IPS-NIHi11 (cell line): ENCODE measurements at regions not wholly inside any gene's neighbourhood (a gene's known extent, or its start where the extent isn't known, plus 50 kb on each side); places are given as distances from the start of the nearest gene placed in this dataset.

Experiments
- DNase-seq: peaks from one replicate; pipeline ENCODE4 v3.0.0; 2012; ENCODE audit warnings: mixed read lengths, low spot score

DNA sequence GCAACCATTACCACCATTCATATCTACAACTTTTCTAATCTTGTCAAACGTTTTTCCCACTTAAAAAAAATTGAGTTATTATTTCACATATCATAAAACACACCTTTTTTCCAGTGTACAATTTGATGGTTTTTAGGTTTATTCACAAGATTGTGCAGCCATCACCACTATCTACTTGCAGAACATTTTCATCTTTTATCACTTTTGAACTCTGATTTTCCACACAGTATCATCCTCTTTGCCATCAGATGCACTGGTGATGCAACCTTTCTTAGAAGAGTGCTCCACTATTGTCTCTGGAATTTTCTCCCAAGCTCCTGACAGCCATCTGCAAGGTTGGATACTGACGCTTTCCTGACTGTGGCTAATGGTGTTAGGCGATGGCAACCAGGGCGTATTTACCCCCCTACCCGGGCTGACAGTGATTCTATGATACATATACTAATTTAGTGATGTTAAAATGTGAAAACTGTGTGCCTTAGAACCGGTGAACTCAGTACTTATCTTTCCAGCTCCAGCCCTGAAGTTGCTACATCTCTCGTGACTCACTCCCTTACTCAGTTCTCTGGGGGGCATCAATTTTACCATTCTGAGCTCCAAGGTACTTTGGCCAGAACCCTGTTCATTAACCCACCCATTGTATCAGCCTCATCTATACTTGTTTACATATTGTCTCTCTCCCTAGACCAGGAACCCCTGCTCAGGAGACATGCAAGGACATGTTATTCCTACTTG lies 105.4 kb upstream of the SPRED2 start:
- no peak for DNase-seq

GRCh38 chr2:65536596-65536995 lies 104.2 kb upstream of the SPRED2 start:
- DNase-seq: no peak

- DNase-seq: no peak
Measured at GRCh38 chr2:65532937-65533336, 100.5 kb upstream of the SPRED2 start.

DNA sequence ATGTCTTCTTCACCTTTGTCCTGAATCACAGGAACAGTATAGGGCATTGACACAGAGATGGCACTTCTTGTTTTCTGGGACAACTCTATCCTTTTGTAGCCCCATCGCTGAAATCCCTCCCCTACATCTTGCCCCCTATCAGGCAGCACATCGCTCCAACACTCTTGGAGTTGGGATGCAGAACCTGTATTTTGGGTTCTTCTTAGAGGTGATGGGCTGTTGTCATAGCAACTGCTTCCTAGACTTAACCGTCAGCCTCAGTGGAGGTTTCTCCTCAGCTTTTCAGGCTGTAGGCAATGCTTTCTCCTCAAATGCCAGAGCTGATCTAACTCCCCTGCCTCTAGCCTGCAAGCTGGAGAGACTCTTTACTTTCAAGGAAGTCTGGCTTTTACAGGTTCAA lies 99.9 kb upstream of the SPRED2 start:
- DNase-seq: no peak

DNA sequence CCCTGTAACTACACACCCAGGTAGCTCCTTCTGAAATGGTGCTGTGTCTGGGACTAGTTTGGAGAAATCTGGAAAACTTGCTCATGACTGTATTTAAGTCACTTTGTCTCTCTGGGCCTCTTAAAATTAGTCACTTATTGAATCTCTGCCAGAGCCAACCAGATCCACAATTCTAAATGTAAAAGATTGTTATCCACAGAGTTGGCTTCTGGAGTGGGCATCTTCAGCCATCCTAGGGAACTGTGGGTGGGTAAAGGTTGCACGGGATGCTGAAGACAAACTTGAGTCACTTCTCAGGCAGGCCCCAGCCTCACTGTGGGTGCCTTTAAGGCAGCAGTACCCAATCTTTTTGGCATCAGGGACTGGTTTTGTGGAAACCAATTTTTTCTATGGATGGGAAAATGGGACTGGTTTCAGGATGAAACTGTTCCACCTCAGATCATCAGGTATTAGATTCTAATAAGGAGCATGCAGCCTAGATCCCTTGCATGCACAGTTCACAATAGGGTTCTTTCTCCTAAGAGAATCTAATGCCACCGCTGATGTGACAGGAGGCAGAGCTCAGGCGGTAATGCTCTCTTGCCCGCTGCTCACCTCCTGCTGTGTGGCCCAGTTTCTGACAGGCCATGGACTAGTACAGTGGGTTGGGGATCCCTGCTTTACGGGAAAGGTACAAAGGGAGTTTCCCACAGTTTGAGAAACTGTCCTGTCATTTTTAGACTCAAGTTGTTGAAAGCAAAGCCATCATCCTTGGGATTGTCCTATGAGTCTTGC lies 98.3 kb upstream of the SPRED2 start:
- no peak for DNase-seq

GRCh38 chr2:65529419-65529818 lies 97.0 kb upstream of the SPRED2 start:
- DNase-seq: no peak

DNA sequence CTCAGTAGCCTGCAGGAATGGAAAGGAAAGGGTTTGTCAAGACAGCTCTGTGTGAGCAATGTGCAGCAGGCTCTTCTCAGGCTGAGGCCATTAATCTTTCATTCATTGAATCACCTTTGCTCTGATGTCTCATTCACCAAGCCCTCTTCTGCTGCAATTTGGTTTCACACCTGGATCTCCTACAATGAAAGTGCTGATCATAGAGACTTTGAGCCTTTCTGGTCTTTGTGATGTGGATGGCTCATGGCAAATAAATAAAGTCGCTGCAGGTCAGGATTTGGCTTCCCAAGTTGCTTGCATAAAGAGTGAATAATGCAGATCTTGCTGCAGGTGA lies 95.8 kb upstream of the SPRED2 start:
- no peak for DNase-seq

DNA sequence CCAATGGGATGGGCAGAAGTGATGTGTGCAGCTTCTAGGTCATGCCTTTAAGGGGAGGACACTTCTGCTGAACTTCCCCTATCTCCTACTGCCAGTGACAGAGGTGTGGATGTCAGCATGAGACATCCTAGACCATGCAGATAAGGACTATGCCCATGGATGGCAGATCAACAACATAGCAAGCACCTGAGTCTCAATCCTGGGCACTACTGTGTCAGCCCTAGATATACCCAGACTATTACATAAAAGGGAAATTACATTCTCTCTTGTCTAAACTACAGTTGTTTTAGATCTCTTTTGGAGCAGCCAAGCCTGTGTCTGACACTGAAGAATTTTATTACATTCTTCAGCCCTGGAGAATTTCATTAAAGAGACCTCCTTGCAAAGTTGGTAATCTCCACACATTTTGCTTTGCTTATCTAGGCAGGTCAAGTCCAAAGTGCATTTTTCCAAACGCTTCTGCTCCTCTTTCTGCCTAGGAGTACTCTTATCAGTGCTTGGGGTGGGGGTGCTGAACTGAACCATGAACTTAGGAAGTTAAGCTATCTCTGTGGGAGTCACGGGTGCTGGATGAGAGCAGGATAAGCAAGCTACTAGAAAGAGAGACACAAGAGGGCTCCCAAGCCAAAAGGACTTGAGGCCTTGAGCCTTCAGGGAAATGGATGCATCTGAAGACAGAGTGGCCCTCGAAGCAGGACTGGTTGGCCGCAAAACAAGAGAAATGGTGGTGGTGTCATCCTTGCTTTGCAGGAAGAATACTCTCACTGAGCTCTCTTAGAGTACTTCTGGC lies 95.2 kb upstream of the SPRED2 start:
- no peak for DNase-seq

DNA sequence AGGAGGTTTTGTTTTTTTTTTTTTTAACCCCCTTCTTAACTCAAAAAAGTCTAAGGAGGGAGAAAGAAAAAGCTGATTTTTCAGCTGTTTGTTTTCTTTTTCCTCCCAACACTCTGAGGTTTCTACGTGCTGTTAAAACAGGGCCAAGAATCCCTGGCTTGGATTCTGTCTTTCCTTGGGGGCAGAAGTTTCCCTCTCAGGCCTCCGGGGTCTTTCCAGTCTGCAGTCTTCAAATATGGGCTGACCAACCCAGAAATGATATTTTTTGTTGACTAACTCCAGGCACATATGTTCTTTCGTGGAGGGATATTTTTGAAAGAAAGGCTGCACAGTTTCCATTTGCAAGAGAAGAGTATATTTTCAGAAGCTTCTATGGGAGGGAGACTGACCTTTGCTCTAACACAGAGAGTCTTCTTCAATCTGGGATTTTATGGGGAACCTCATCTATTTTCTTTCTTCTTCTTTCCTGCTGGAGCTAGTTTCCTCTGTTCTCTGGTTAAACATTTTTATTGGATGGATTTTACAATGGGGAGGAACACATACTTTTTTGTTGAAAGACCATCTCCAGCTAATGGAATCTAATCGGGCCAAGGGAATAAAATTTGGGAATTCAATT lies 93.3 kb upstream of the SPRED2 start:
- no peak for DNase-seq

GRCh38 chr2:65522922-65523321 lies 90.5 kb upstream of the SPRED2 start:
- no peak for DNase-seq

DNA sequence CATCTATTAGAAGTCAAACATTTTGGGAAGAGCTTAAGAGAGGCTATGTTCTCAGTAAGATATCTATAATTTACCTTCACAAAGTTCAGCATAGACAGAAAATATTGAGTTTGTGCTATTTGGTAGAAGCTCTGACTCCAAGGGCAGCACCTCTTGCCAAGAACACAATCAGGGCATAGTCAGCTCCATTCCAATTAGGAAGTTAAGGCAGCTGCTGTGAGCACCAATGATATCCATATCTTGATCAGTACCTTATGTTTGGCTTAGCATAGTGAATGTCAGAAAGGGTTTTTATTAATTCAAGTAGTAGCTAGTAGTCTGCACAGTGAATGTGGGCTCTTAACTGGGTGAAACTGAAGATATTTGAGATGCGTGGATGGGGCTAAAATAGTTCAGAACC lies 86.4 kb upstream of the SPRED2 start:
- DNase-seq: no peak

DNA sequence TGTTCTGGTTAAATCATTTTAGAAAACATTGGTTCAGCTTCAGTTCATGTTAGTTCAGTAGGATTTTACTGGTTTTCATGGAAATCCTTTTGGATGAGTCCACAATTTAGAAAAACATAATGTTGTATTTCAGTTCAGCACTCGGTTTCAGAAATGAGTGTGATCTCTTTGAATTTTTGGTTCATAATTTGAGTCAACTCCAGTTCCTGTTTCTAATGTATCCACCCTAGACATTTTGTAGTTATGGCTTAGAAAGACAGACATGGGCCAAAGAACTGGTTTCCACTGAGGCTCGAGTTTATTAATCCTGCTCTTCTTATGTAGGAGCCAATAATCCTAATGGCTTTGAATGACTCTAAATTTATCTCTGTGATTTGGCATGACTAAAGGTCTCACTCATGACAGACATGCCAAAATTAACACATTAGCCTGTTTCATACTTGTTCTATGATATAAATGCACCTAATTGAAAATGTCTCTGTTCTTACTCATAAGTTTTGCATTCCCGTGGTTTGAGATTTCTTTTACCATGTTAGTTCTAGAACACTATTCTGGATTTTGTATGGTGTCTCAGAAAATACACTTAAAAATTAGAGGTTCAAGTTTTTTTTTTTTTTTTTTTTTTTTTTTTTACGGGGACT lies 82.3 kb upstream of the SPRED2 start:
- no peak for DNase-seq

- no peak for DNase-seq
Measured at GRCh38 chr2:65512783-65513182, 80.4 kb upstream of the SPRED2 start.

- DNase-seq: no peak
Measured at GRCh38 chr2:65511306-65511705, 78.9 kb upstream of the SPRED2 start.

DNA sequence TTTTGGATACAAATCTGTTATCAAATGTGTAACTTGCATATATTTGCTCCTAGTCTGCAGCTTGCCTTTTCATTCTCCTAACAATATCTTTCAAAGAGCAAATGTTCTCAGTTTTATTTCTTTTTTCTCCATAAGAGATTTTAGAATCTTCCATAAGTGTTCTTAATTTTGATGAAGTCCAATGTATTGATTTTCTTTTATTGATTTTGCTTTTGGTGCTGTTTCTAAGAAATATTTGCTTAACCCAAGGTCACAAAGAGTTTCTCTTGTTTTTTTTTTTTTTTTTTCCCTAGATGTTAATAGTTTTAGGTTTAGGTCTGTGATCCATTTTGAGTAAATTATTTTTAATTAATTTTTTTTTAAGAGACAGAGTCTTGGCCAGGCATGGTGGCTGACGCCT lies 75.8 kb upstream of the SPRED2 start:
- no peak for DNase-seq

- DNase-seq: no peak
Measured at GRCh38 chr2:65507102-65508069, 75.0 kb upstream of the SPRED2 start.

- no peak for DNase-seq
Measured at GRCh38 chr2:65504814-65505697, 72.7 kb upstream of the SPRED2 start.

DNA sequence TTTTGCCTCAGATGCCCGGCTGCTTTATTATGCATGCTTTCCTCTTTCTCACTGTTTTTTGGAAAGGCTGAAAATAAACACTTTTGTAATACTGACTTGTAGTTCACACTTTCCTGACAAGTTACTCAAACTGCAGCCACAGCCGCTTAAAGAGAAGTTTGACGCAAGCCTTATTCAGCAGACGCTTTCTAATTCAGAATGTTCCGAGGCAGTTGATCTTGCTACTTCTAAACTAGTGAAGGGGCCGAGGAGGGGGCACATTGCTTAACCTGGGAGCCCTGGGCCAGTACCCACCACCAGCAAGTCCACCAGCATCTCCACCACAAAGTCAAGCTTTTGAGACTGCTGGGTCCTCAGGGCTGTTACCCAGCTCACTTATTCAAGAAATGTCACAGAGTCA lies 71.8 kb upstream of the SPRED2 start:
- DNase-seq: no peak

- no peak for DNase-seq
Measured at GRCh38 chr2:65503746-65504145, 71.3 kb upstream of the SPRED2 start.

GRCh38 chr2:65501836-65502235 lies 69.4 kb upstream of the SPRED2 start:
- DNase-seq: no peak
